ENCODE measurements at regions not wholly inside any gene's neighbourhood (a gene's known extent, or its start where the extent isn't known, plus 50 kb on each side); places are given as distances from the start of the nearest gene placed in this dataset.

GRCh38 chr7:127303102-127303501 is 50.4 kb upstream of the GRM8 start (continued):
- TF ChIP-seq, protein P1, sequence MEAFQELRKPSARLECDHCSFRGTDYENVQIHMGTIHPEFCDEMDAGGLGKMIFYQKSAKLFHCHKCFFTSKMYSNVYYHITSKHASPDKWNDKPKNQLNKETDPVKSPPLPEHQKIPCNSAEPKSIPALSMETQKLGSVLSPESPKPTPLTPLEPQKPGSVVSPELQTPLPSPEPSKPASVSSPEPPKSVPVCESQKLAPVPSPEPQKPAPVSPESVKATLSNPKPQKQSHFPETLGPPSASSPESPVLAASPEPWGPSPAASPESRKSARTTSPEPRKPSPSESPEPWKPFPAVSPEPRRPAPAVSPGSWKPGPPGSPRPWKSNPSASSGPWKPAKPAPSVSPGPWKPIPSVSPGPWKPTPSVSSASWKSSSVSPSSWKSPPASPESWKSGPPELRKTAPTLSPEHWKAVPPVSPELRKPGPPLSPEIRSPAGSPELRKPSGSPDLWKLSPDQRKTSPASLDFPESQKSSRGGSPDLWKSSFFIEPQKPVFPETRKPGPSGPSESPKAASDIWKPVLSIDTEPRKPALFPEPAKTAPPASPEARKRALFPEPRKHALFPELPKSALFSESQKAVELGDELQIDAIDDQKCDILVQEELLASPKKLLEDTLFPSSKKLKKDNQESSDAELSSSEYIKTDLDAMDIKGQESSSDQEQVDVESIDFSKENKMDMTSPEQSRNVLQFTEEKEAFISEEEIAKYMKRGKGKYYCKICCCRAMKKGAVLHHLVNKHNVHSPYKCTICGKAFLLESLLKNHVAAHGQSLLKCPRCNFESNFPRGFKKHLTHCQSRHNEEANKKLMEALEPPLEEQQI (IDR thresholded peaks at IDR 0.05), result no peak
- no peak for TF ChIP-seq ZNF354B (CRISPR knock-in tag; IDR thresholded peaks at IDR 0.05)
- TF ChIP-seq MCM7 (IDR thresholded peaks at IDR 0.05), result no peak
- no peak for TF ChIP-seq BACH1 (tag; IDR thresholded peaks at IDR 0.05)
- TF ChIP-seq, protein P2, sequence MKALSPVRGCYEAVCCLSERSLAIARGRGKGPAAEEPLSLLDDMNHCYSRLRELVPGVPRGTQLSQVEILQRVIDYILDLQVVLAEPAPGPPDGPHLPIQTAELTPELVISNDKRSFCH (CRISPR knock-in tag; IDR thresholded peaks at IDR 0.05), result no peak
- TF ChIP-seq, protein P2 (tag; IDR thresholded peaks at IDR 0.05), result no peak
- no peak for TF ChIP-seq ZSCAN32 (CRISPR knock-in tag; IDR thresholded peaks at IDR 0.05)
- TF ChIP-seq ZNF589 (CRISPR knock-in tag; IDR thresholded peaks at IDR 0.05; ENCODE audit: low read depth), result no peak
- TF ChIP-seq NFE2L1 (tag; IDR thresholded peaks at IDR 0.05; ENCODE audit: borderline replicate concordance, low read depth), result no peak
- no peak for TF ChIP-seq POLR2AphosphoS5 (IDR thresholded peaks at IDR 0.05; ENCODE audit: control insufficient read depth, insufficient read depth, low read depth, low read length)
- TF ChIP-seq, protein P3, sequence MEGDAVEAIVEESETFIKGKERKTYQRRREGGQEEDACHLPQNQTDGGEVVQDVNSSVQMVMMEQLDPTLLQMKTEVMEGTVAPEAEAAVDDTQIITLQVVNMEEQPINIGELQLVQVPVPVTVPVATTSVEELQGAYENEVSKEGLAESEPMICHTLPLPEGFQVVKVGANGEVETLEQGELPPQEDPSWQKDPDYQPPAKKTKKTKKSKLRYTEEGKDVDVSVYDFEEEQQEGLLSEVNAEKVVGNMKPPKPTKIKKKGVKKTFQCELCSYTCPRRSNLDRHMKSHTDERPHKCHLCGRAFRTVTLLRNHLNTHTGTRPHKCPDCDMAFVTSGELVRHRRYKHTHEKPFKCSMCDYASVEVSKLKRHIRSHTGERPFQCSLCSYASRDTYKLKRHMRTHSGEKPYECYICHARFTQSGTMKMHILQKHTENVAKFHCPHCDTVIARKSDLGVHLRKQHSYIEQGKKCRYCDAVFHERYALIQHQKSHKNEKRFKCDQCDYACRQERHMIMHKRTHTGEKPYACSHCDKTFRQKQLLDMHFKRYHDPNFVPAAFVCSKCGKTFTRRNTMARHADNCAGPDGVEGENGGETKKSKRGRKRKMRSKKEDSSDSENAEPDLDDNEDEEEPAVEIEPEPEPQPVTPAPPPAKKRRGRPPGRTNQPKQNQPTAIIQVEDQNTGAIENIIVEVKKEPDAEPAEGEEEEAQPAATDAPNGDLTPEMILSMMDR (IDR thresholded peaks at IDR 0.05 in 2 of 3, conservative IDR thresholded peaks at IDR 0.05 in 1 of 3; ENCODE audit: insufficient read depth in 2 of 3, low read depth in 1 of 3, low read length in 3 of 3), result no peak
